AG04450 (cell line): ENCODE measurements at regions not wholly inside any gene's neighbourhood (a gene's known extent, or its start where the extent isn't known, plus 50 kb on each side); places are given as distances from the start of the nearest gene placed in this dataset.

Experiments
- CTCF ChIA-PET: fragments of 300-600, 350-600 bp; formaldehyde crosslinking; extraction: SDS; loops from one replicate; lab custom pipeline; 2022; ENCODE audit warnings: antibody characterized with exemption, inconsistent platforms; lab: Charles Lee
- POLR2A ChIA-PET: fragments of 350-600 bp; formaldehyde crosslinking; extraction: SDS; loops from one replicate; lab custom pipeline; 2021; ENCODE audit warnings: antibody characterized with exemption, inconsistent platforms; lab: Yijun Ruan, JAX
- DNase-seq: peaks from one replicate; pipeline ENCODE4 v3.0.0-alpha.2; 2011; ENCODE audit warnings: low read depth, low spot score
- H3K27ac ChIP-seq: one replicate; pipeline ENCODE4 v1.5.1; 2012; ENCODE audit warnings: low read depth, low read length, control low read depth
- H3K27me3 ChIP-seq: one replicate; pipeline ENCODE4 v1.6.0; 2012; ENCODE audit warnings: low read length; ENCODE audit not compliant: control insufficient read depth, insufficient read depth
- H3K4me3 ChIP-seq: 2 replicates; pipeline ENCODE4 v1.5.1; 2011; ENCODE audit warnings: mild to moderate bottlenecking, low read depth, low read length, control low read depth
- H3K9me3 ChIP-seq: 2 replicates; pipeline ENCODE4 v1.5.1; 2012; ENCODE audit warnings: low read length; ENCODE audit not compliant: control insufficient read depth, insufficient read depth
- CTCF ChIP-seq: IDR thresholded peaks from 2 replicates; pipeline ENCODE4 v1.5.1; 2011; ENCODE audit warnings: low read depth, low read length, control low read depth, inconsistent platforms

- no peak overlapping the region for H3K4me3 ChIP-seq
- DNase-seq: no peak
- H3K27ac ChIP-seq: no peak overlapping the region
- POLR2A ChIA-PET: no interaction called here
- TF ChIP-seq CTCF: no peak
- CTCF ChIA-PET: interaction anchor here (0.7 to 1.2 kb wide), 2 partner anchors 188 to 596 kb away, joined by 4 read pairs; no protein-coding TSS in a partner anchor
- H3K9me3 ChIP-seq: no peaks in the 10 kb centered on the region
- peaks cover 22% of the 10 kb centered on the region for H3K27me3 ChIP-seq
These were observed 279.0 kb downstream of the PTPRU start for GRCh38 chr1:29515170-29515955.

GRCh38 chr1:29514361-29515169 is 278.2 kb downstream of the PTPRU start:
- Histone ChIP-seq H3K27ac (no peak overlapping the region), H3K9me3 (no peaks in the 10 kb centered on the region), H3K4me3 (no peak overlapping the region), H3K27me3 (peaks cover 18% of the 10 kb centered on the region)
- ChIA-PET CTCF (interaction anchor here (0.7 to 1.2 kb wide), 2 partner anchors 189 to 596 kb away, joined by 4 read pairs; no protein-coding TSS in a partner anchor), POLR2A (no interaction called here)
- TF ChIP-seq CTCF: no peak
- DNase-seq: no peak

- peaks cover 12% of the 10 kb centered on the region for H3K27me3 ChIP-seq
- ChIA-PET CTCF (no interaction called here), POLR2A (no interaction called here)
- no peak overlapping the region for H3K4me3 ChIP-seq
- peak; percentile 51 for DNase-seq
- no peak overlapping the region for H3K27ac ChIP-seq
- TF ChIP-seq CTCF: peak; percentile 86
- no peaks in the 10 kb centered on the region for H3K9me3 ChIP-seq
These were observed 277.0 kb downstream of the PTPRU start for GRCh38 chr1:29513357-29513756.

- DNase-seq: no peak
- H3K9me3 ChIP-seq: no peaks in the 10 kb centered on the region
- ChIA-PET CTCF (interaction anchor here (1.4 kb wide), 1 partner anchor 192 kb away, joined by 5 read pairs; no protein-coding TSS in a partner anchor), POLR2A (no interaction called here)
- no peak for TF ChIP-seq CTCF
- H3K27ac ChIP-seq: no peak overlapping the region
- H3K4me3 ChIP-seq: no peak overlapping the region
- H3K27me3 ChIP-seq: peaks cover 17% of the 10 kb centered on the region
These were observed 275.1 kb downstream of the PTPRU start for GRCh38 chr1:29511436-29511835.
